ENCODE measurements at regions not wholly inside any gene's neighbourhood (a gene's known extent, or its start where the extent isn't known, plus 50 kb on each side); places are given as distances from the start of the nearest gene placed in this dataset.
"Not testable (repeated sequence)": the region's sequence is repeated elsewhere in the genome, so short reads cannot be mapped to it uniquely, and the experiment has no call there.

GRCh38 chr18:10121786-10122515, 208.1 kb downstream of the VAPA start:
- DNase-seq, result peak; percentile 36

- DNase-seq, result no peak
These were observed 209.5 kb downstream of the VAPA start for GRCh38 chr18:10122988-10123950.

GRCh38 chr18:10124071-10124470, 210.3 kb downstream of the VAPA start:
- no peak for DNase-seq

GRCh38 chr18:10124557-10124956, 210.7 kb downstream of the VAPA start:
- DNase-seq, result no peak

GRCh38 chr18:10124967-10125366, 211.2 kb downstream of the VAPA start:
- no peak for DNase-seq

- DNase-seq, result no peak
These were observed 213.9 kb downstream of the VAPA start for GRCh38 chr18:10127729-10128128.

GRCh38 chr18:10128921-10129501, 215.2 kb downstream of the VAPA start:
- no peak for DNase-seq

- DNase-seq, result no peak
These were observed 216.8 kb downstream of the VAPA start for GRCh38 chr18:10130606-10131005.

- no peak for DNase-seq
These were observed 217.3 kb downstream of the VAPA start for GRCh38 chr18:10131081-10131459.

- no peak for DNase-seq
These were observed 217.9 kb downstream of the VAPA start for GRCh38 chr18:10131460-10132395.

GRCh38 chr18:10133516-10133915, 219.7 kb downstream of the VAPA start:
- no peak for DNase-seq

GRCh38 chr18:10134204-10134603, 220.4 kb downstream of the VAPA start:
- DNase-seq, result no peak

- not testable (repeated sequence) for DNase-seq
These were observed 220.9 kb downstream of the VAPA start for GRCh38 chr18:10134749-10135148.

- DNase-seq, result no peak
These were observed 221.6 kb downstream of the VAPA start for GRCh38 chr18:10135302-10135926.

GRCh38 chr18:10138719-10139118, 224.9 kb downstream of the VAPA start:
- no peak for DNase-seq

GRCh38 chr18:10139783-10140410, 226.1 kb downstream of the VAPA start:
- no peak for DNase-seq

- no peak for DNase-seq
These were observed 226.9 kb downstream of the VAPA start for GRCh38 chr18:10140461-10141282.

GRCh38 chr18:10141559-10141958, 227.7 kb downstream of the VAPA start:
- DNase-seq, result no peak

- DNase-seq, result no peak
These were observed 228.2 kb downstream of the VAPA start for GRCh38 chr18:10142056-10142455.

- DNase-seq, result no peak
These were observed 228.8 kb downstream of the VAPA start for GRCh38 chr18:10142496-10143160.
